ENCODE measurements at regions not wholly inside any gene's neighbourhood (a gene's known extent, or its start where the extent isn't known, plus 50 kb on each side); places are given as distances from the start of the nearest gene placed in this dataset.

- no peak for DNase-seq
Observed at GRCh38 chr9:85427772-85428171, 314.0 kb downstream of the AGTPBP1 start.

GRCh38 chr9:85425153-85425611 is 316.6 kb downstream of the AGTPBP1 start:
- no peak for DNase-seq

- DNase-seq = no peak
Observed at GRCh38 chr9:85423422-85423821, 318.3 kb downstream of the AGTPBP1 start.

GRCh38 chr9:85421641-85422040 is 320.1 kb downstream of the AGTPBP1 start:
- DNase-seq = no peak

- no peak for DNase-seq
Observed at GRCh38 chr9:85420750-85421149, 321.0 kb downstream of the AGTPBP1 start.

GRCh38 chr9:85417674-85418073 is 324.1 kb downstream of the AGTPBP1 start:
- DNase-seq = no peak

DNA sequence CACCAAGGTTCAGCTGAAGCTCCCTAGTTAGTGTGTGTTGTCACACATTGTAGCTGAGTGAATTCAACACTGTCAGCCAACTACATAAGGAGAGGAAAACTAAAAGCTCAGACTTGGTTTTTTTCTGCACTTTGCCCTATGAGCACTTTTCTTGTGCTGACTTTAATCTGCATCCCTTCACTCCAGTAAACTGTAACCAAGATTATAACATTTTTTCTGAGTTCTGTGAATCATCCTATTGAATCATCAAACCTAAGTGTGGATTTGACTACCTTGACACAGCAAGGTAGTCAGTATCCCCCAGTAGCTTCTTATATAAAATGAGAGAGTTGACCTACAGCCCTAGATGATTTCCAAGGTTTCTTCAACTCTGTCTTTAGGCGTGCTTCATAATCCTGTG is 325.0 kb downstream of the AGTPBP1 start:
- no peak for DNase-seq

DNA sequence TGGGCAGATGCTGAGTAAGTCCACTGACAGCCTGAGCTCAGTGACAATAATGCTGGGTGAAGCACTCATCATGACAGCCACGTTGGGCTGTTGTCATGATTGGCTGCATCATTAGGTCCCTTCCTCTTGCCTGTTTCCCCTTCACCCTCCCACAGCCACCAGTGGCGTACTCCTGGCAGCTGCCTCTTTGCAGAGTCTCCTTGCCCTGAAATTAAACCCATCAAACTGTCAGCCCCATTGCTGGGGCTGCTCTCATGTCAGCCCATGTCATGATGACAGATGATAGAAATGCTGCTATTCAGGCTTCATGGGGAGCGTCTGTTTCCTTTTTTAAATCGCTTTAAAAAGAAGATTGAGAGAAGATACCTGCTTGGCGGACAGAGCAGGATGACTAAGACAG is 327.4 kb downstream of the AGTPBP1 start:
- no peak for DNase-seq

DNA sequence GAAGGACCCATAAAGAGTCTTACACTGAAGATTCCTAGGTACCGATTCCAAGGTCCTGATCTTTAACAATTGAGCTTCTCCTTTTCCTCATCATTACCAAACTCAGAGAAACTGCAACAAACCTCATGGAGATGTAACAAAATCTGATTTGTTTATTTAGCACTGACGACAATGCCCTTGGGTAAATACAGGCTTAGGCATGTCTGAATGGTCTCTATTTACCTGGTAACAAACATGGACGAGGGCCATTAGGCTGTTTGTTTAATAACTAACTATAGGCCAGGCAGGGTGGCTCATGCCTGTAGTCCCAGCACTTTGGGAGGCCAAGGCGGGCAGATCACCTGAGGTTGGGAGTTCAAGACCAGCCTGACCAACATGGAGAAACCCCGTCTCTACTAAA is 333.3 kb downstream of the AGTPBP1 start:
- DNase-seq = no peak

DNA sequence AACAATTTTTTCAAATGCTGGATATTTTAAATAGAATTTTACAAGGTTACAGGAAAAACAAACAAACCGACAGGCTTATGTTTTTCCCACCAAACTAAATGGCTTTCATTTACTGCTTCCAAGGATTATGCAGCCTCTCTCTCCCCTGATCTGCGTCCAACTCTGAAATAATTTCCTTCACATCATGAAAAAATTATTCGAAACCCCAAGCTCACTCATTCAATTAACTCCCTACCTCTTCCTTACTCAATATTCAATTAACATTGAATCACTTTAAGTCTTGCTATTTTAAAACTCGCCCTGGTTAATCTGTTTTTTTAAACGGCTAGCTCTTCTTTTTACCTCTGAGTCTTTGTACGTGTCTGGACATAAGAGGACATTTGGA is 336.2 kb downstream of the AGTPBP1 start:
- DNase-seq = no peak

GRCh38 chr9:85404911-85405565 is 336.7 kb downstream of the AGTPBP1 start:
- DNase-seq = no peak

GRCh38 chr9:85402551-85402950 is 339.2 kb downstream of the AGTPBP1 start:
- DNase-seq = no peak

- DNase-seq = no peak
Observed at GRCh38 chr9:85401998-85402397, 339.8 kb downstream of the AGTPBP1 start.

DNA sequence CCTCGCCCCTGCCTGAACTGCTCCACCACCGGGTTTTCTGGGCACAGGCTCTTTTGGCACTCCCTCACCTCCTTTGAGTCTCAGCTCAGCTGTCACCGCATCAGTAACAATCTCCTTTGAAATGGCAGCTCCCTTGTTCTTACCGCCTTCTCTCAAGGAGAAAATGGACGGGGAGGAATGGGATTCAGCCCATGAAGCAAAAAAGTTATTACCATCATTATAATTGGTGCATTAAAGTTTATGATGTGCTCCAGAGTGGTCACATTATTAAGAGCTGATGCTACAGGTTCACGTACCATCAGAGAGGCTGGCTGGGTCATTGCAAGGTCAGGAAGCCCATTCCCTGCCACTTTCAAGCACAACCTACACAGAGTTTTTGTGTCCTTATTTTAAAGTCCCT is 344.7 kb downstream of the AGTPBP1 start:
- DNase-seq = no peak

DNA sequence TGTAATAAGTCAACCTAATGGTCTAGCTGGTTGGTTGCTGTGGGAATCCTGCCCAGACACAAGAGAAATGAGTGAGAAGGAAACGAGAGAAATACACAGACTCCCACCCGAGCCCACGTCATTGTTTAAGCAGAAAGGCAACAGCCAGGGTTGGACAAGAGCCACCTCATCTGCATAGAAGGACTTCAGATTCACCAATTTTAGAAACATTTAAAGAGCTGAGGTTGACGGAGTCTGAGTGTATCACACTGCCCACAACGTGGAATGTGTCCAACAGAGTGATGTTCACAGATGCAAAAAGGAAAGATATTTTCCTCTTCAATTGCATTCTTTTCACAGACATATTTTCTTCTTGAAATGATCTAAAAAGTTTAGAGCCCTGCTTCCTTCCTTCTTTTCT is 349.5 kb downstream of the AGTPBP1 start:
- DNase-seq = no peak

- no peak for DNase-seq
Observed at GRCh38 chr9:85377731-85378289, 363.9 kb downstream of the AGTPBP1 start.

DNA sequence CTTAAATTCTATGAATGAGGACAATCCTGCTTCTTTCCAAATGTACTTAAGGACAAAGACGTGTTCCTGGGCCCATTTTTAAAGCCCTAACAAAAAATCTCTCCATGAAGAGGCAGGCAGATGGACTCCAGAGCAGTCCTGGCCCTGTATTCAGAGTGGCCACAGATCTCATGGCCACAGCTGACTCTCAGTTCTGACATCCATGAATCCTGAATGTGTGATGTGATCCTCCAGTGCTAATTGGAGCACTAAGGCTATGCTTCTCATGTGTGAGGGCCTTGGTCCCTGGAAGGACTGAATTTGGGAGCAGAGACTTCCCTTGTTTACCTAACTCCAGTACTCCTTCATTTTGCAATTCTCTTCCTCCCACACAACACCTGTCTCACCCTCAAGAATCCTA is 373.0 kb downstream of the AGTPBP1 start:
- DNase-seq = no peak

- DNase-seq = no peak
Observed at GRCh38 chr9:85359161-85359560, 382.6 kb downstream of the AGTPBP1 start.

DNA sequence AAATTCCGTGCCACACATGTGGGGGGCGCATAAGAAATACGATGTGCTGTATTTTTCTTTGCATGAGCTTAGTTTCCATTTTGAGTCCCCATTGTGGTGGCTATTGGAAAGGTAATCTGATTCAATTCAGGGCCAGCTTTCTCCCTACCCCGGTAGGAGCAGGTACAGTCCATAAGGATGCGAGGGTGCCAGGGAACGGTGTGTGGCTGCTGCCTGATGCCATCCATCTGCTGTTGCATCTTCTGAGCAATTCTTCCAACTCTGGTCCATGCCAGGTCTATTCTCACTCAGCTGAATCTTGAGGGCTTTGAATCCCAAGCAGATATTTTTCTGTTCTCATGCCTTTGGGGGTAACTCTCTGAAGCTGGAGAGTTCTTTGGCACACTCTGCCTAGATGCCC is 392.7 kb downstream of the AGTPBP1 start:
- DNase-seq = no peak

- DNase-seq = no peak
Observed at GRCh38 chr9:85347541-85347940, 394.2 kb downstream of the AGTPBP1 start.

- no peak for DNase-seq
Observed at GRCh38 chr9:85344901-85345300, 396.9 kb downstream of the AGTPBP1 start.

DNA sequence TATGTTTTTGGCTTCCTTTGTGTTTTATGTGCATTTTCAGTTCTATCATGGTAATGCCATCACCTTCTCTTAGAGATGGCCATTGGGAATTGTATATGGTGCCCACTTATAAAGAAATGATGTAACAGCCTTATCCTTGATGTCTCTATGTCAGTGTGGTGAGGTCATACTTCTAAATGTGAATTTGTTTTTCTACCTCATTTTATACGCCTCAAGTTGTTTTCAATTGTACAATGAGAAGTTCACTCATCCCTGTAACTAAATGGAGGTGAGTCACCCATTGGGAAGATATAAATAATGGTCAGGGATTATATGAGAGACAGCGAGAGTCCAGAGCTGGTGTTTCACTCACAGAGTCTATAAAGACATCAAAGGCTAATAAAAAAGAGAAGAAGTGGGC is 402.4 kb downstream of the AGTPBP1 start:
- no peak for DNase-seq

DNA sequence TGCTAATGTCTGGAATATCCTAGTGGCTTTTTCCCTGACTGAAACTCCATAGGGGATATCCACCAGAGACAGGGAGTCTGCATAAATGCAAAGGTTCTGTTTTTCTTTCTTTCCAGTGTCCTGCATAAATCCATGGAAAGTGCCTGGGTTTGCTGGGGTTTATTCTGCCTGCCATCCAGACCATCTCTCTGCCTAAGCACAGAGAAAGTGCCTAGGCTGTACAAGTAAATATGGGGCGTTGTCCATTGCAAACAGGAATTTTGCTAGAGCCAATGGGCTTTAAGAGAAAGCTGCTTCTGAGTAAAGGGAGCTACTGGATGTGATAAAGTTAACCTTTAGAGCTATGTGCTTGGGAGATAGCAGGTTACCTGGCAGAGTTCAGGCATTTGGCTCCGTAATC is 407.5 kb downstream of the AGTPBP1 start:
- no peak for DNase-seq

DNA sequence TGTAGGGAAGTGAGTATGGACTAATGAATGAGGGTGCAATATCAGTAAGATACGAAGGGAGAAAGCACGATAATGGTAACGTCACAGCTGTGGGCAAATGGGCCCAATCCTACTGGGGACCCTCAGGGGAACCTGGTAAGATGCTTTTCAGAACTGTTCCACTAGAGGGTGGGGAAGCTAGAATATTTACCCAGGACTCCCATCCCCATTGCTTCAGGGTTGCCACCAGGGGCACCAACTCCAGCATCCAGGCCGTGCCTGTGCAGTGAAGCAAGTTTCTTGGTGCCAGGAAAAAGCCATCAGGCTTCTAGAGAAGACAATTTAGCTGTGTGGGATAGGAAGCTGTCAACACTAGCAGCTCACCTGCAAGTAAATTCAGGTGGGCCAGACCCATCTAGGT is 409.3 kb downstream of the AGTPBP1 start:
- no peak for DNase-seq

- DNase-seq = no peak
Observed at GRCh38 chr9:85331626-85332025, 410.1 kb downstream of the AGTPBP1 start.
